HG03558 (cell line): ENCODE measurements at regions not wholly inside any gene's neighbourhood (a gene's known extent, or its start where the extent isn't known, plus 50 kb on each side); places are given as distances from the start of the nearest gene placed in this dataset.

Experiments
- ATAC-seq: cut with Tn5 transposase; IDR thresholded peaks from one replicate; pipeline ENCODE4 v1.9.1; 2021; ENCODE audit warnings: moderate number of reproducible peaks; ENCODE audit not compliant: unreplicated experiment; ENCODE audit errors: extremely low read depth

DNA sequence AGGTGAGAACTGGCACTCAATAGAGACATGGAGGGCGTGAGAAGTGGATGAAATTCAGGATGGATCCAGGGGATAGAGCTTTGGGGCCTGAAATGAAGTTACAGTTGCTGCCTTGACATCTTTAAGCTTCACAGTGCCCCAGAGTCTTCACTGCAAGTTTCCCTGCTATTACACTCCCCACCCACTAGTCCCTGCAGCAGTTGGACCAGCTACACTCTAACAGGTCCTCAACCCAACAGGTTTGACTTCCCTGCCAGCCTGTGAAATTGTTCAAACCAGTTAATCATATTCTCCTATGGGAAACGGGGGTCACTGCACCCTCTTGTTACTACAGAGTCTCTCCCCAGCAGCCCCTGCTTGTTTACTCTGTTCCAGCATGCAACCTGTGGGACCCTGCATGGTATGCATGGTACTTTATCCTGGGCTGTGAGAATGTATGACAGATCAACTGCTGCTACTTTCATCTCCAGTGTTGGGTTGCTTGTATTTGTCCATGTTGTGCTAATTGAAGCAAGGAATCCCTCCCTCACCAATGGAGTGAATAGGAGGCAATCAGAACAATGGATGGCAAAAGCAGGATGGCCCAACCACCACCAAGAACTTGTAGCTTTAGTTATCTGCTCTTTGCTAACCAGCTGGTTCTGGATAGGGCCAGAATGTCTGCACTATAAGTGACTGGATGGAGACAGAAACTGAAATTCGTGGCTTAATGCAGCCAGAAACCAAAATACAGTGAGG is 314.2 kb downstream of the OLFM4 start:
- no peak for ATAC-seq

GRCh38 chr13:53343361-53343744 is 314.7 kb downstream of the OLFM4 start:
- no peak for ATAC-seq

- ATAC-seq: no peak
Observed at GRCh38 chr13:53351021-53351420, 322.4 kb downstream of the OLFM4 start.

GRCh38 chr13:53357582-53357981 is 329.0 kb downstream of the OLFM4 start:
- no peak for ATAC-seq

GRCh38 chr13:53368948-53369347 is 340.3 kb downstream of the OLFM4 start:
- ATAC-seq: no peak

DNA sequence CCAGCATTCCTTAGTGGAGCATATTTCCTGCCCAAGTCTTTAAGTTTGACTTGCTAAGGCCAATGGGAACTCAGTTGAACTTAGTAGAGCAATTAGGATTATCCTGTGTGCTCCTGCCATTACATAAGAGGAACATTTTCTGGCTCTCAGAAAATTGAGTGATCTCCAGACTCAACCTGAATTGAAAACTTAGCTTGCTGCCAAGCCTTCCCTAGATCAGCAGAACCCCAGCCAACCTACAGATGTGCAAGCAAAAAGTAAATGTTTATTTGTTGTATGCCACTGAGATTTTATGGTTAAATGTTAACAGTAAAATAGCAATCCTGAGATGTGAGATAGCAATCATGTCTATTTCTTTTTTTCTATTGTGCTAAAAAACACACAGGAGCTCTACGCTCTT is 350.9 kb downstream of the OLFM4 start:
- no peak for ATAC-seq

- no peak for ATAC-seq
Observed at GRCh38 chr13:53382008-53382407, 353.4 kb downstream of the OLFM4 start.

DNA sequence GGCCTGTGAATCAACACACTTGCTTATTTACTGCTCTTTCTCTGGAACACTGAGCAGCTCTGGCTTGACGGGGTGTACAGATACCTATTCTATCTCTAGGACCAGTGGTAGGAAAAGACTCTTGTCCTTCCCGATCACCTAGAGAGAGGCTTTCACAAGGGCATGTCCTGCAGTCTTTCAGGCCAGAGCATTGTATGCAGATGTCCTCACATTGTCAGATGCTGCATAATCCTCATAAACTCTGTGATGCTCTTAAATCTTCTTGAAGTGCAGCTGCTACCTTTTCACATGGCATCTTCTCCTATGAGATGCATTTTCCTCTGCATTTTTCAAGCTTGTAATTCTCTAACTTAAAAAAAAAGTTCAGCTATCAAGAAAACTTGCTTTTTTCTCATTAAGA is 369.4 kb downstream of the OLFM4 start:
- no peak for ATAC-seq

DNA sequence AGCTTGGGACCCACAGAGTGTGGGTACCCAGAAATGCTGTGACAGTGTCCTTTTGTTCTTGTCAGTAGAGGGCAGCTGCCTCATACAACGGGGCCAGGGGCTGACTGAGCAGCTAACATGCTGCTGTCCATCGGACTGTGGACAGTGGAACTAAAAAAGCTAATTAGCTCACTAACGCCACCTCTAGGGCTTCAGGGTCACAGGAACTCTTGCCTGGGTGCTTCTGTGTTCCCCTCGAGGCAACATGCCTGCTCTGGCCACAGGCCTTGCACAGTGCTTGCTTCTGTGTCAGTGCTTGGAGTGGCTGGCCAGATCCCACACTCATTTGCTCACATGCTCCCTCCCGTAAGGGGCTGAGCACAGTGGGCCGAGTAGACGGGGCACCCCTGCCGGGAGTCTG is 377.0 kb downstream of the OLFM4 start:
- no peak for ATAC-seq

DNA sequence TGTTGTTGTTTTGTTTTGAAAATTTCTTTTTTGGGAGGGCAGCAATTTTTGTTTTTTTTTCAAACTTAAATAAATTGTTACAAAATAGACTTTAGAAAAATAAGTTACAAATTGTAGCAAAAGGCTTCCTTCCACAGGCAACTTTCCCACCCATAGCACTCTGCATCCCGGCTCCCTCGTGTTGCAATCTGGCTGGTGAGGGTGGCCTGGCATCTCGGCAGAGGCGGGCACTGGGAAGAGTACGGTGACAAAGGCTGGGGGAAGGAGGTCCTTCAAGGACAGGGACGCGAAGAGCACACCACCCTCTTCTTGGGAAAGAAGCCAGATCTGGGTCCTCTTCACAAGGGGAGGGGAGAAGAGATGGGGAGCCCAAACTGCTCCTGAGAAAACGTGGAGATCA is 379.7 kb downstream of the OLFM4 start:
- no peak for ATAC-seq

GRCh38 chr13:53408847-53409568 is 380.4 kb downstream of the OLFM4 start:
- no peak for ATAC-seq

DNA sequence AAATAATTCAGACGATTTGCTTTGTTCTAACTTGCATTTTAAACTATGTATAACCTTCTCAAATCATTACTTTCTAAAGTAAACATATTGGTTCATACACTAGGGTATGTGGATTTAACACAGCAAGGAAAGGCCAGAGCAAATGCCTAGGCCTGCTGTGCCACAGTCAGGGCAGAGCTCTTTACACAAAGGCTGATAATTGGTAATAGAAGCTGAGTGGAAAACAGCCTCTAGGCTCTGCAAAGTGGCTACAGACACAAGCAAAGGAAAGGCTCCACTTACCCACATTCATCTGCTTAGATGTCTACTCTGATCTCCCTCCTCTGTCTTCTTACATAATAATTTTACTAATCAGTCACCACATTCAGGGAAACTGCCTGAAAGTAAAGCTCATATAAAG is 382.9 kb downstream of the OLFM4 start:
- ATAC-seq: no peak

GRCh38 chr13:53415135-53415534 is 386.5 kb downstream of the OLFM4 start:
- ATAC-seq: no peak

GRCh38 chr13:53417601-53418000 is 389.0 kb downstream of the OLFM4 start:
- no peak for ATAC-seq

DNA sequence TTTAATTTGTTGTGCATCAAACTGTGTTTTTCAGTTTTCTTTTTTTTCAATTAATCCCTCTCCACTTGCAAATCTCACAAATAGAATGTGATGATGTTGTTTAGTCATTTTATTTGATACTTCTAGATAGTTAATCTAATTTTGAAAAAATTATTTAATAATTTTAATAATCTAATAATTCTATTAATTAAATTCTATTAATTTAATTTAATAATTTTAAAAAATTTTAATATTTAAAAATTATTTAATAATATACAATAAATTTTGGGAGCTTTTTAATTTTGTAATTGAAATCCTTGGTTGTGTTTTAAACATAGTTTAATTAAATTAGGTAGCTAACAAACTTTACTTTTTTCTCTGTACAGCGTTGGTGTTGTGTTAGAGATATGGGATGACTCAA is 393.8 kb downstream of the OLFM4 start:
- no peak for ATAC-seq

DNA sequence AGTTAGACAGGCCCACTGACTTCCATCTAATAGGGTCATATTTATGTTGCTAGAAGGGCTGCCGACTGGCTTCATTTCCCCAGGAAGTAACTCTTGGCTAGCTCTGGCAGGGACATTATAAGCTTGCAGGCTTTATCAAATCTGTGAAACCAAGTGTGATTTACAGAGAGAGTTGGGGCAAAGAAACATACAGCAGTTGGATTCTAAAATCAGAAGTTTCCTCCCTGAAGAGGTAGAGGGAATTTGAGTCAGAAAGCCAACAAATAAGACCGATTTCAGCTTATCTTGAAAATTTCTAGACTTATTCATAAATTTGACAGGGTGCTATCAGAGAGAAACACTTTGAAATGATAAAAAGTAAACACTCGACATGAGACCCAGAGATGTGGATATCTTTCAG is 407.8 kb downstream of the OLFM4 start:
- no peak for ATAC-seq

- no peak for ATAC-seq
Observed at GRCh38 chr13:53439439-53440225, 411.0 kb downstream of the OLFM4 start.

GRCh38 chr13:53442979-53443378 is 414.4 kb downstream of the OLFM4 start:
- ATAC-seq: no peak

DNA sequence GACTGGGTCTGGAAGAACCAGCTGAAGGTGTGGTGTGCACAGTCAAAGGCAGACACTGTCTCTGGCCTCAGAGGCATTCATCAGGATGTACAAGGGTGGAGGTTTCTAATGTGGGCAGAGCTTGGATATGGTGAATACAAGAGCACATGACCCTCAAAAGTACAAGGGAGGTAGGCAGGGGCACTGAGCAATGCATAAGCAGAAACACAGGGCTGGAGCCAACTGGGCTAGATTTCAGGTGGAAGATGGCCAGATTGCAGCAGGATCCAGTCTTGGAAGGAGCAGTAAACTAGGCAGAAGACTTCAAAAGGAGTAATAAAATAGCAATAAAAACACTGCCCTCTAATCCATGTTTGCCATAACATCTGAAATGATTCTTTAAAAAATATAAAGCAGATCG is 417.1 kb downstream of the OLFM4 start:
- ATAC-seq: no peak

- ATAC-seq: no peak
Observed at GRCh38 chr13:53447456-53447855, 418.8 kb downstream of the OLFM4 start.

DNA sequence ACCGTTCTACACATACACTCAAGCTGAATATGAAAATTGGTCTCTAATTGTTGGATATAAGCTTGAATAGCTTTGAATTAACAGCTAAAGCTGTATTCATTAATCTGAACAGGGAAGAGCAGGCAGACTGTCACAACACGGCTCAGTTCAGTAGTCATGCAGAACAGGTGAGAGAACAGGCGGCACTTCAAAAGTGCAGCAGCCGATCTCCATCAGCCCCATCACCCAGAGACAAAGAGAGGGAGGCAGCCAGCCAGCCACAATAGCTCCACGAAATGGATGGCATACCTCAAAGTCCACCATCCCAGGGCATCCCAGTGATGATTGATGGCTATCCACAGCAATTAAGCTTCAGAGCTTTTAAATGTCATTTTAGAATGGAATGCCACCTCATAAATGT is 419.2 kb downstream of the OLFM4 start:
- ATAC-seq: no peak
